ENCODE measurements at regions not wholly inside any gene's neighbourhood (a gene's known extent, or its start where the extent isn't known, plus 50 kb on each side); places are given as distances from the start of the nearest gene placed in this dataset.

- no peak overlapping the region for H3K27ac ChIP-seq (ENCODE audit: low read depth, low read length)
- no peaks in the 10 kb centered on the region for H3K27me3 ChIP-seq (ENCODE audit: control insufficient read depth in 1 of 2, insufficient read depth in 2 of 2, low read length in 2 of 2)
- H3K9me3 ChIP-seq (ENCODE audit: low read length), result no peaks in the 10 kb centered on the region
- no peak overlapping the region for H3K9ac ChIP-seq (ENCODE audit: low read length)
- no peaks in the 10 kb centered on the region for H3K4me1 ChIP-seq (ENCODE audit: insufficient read depth, low read length)
- no peak overlapping the region for H3K4me3 ChIP-seq (ENCODE audit: low read depth in 1 of 2, low read length in 2 of 2)
- no peaks in the 10 kb centered on the region for H3K36me3 ChIP-seq (ENCODE audit: insufficient read depth, low read length)
Observed at GRCh38 chr4:10278071-10278470, 161.5 kb upstream of the WDR1 start.

GRCh38 chr4:10276152-10276551 is 159.6 kb upstream of the WDR1 start:
- H3K27me3 ChIP-seq (ENCODE audit: control insufficient read depth in 1 of 2, insufficient read depth in 2 of 2, low read length in 2 of 2), result no peaks in the 10 kb centered on the region
- no peaks in the 10 kb centered on the region for H3K36me3 ChIP-seq (ENCODE audit: insufficient read depth, low read length)
- no peak overlapping the region for H3K27ac ChIP-seq (ENCODE audit: low read depth, low read length)
- no peaks in the 10 kb centered on the region for H3K4me1 ChIP-seq (ENCODE audit: insufficient read depth, low read length)
- no peak overlapping the region for H3K9ac ChIP-seq (ENCODE audit: low read length)
- no peak overlapping the region for H3K4me3 ChIP-seq (ENCODE audit: low read depth in 1 of 2, low read length in 2 of 2)
- no peaks in the 10 kb centered on the region for H3K9me3 ChIP-seq (ENCODE audit: low read length)

DNA sequence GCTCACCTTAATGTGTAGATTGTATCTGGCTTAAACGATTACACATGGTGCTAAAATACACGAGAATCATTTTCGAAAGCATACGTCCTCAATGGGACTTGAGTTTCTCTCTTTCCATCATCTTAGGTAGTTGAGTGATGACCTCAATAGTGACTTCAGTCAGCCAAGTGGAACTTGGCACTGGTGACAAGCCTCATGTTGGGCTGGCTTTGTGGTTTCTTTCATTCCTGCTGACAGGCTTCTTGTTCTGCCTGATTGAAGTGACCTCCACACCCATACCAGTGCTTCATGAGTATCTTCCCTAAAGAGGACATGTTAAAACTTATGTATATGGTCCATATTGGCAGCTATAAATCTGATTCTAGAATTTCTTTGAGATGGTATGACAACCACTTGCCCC is 159.1 kb upstream of the WDR1 start:
- no peaks in the 10 kb centered on the region for H3K27me3 ChIP-seq (ENCODE audit: control insufficient read depth in 1 of 2, insufficient read depth in 2 of 2, low read length in 2 of 2)
- H3K36me3 ChIP-seq (ENCODE audit: insufficient read depth, low read length), result no peaks in the 10 kb centered on the region
- H3K27ac ChIP-seq (ENCODE audit: low read depth, low read length), result no peak overlapping the region
- no peaks in the 10 kb centered on the region for H3K9me3 ChIP-seq (ENCODE audit: low read length)
- no peaks in the 10 kb centered on the region for H3K4me1 ChIP-seq (ENCODE audit: insufficient read depth, low read length)
- H3K4me3 ChIP-seq (ENCODE audit: low read depth in 1 of 2, low read length in 2 of 2), result no peak overlapping the region
- no peak overlapping the region for H3K9ac ChIP-seq (ENCODE audit: low read length)

- no peak overlapping the region for H3K4me3 ChIP-seq (ENCODE audit: low read depth in 1 of 2, low read length in 2 of 2)
- H3K27me3 ChIP-seq (ENCODE audit: control insufficient read depth in 1 of 2, insufficient read depth in 2 of 2, low read length in 2 of 2), result no peaks in the 10 kb centered on the region
- H3K4me1 ChIP-seq (ENCODE audit: insufficient read depth, low read length), result no peaks in the 10 kb centered on the region
- H3K27ac ChIP-seq (ENCODE audit: low read depth, low read length), result no peak overlapping the region
- no peaks in the 10 kb centered on the region for H3K9me3 ChIP-seq (ENCODE audit: low read length)
- H3K36me3 ChIP-seq (ENCODE audit: insufficient read depth, low read length), result no peaks in the 10 kb centered on the region
- no peak overlapping the region for H3K9ac ChIP-seq (ENCODE audit: low read length)
Observed at GRCh38 chr4:10273030-10273429, 156.4 kb upstream of the WDR1 start.

DNA sequence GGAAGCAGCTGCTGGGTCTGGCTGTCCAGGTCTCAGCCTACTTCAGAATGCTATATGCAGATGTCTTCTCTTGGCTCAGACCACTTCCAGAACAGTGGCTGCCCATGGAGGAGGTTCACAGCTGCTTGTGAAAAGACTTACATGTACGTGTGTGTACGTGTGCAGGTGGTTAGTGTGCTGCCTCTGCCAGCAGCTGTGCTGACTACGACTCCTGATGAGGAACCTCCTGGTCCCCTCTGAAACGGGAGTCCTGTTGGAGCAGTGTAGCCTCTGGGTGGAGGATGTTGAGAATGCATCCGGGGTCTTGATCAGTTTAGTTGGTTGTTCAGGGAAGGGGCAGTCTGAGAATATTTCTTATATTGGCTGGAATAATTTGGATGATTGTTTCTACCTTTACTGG is 155.9 kb upstream of the WDR1 start:
- Histone ChIP-seq H3K9me3 (ENCODE audit: low read length) (no peaks in the 10 kb centered on the region), H3K4me1 (ENCODE audit: insufficient read depth, low read length) (no peaks in the 10 kb centered on the region), H3K9ac (ENCODE audit: low read length) (no peak overlapping the region), H3K4me3 (ENCODE audit: low read depth in 1 of 2, low read length in 2 of 2) (no peak overlapping the region), H3K36me3 (ENCODE audit: insufficient read depth, low read length) (no peaks in the 10 kb centered on the region), H3K27ac (ENCODE audit: low read depth, low read length) (no peak overlapping the region), H3K27me3 (ENCODE audit: control insufficient read depth in 1 of 2, insufficient read depth in 2 of 2, low read length in 2 of 2) (no peaks in the 10 kb centered on the region)

DNA sequence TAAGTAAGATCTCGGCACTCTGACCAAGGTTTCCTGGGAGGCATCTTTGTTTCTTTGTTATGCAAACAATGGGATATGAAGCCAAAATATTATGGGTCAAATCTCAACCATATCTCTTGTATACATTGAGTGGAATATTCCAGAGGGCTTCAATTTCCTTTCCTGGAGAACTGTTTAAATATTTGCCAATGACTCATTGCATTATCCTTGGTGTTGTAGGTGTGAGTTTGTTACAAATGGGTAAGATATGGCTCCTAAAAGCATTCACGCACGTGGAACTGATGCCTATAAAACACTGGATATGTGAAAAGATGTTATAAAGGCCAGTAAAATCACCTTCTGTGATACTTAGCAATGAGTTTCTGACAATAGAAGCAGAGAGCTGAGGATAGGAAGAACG is 150.5 kb upstream of the WDR1 start:
- Histone ChIP-seq H3K4me3 (ENCODE audit: low read depth in 1 of 2, low read length in 2 of 2) (no peak overlapping the region), H3K36me3 (ENCODE audit: insufficient read depth, low read length) (no peaks in the 10 kb centered on the region), H3K9ac (ENCODE audit: low read length) (no peak overlapping the region), H3K4me1 (ENCODE audit: insufficient read depth, low read length) (no peaks in the 10 kb centered on the region), H3K9me3 (ENCODE audit: low read length) (no peaks in the 10 kb centered on the region), H3K27me3 (ENCODE audit: control insufficient read depth in 1 of 2, insufficient read depth in 2 of 2, low read length in 2 of 2) (no peaks in the 10 kb centered on the region), H3K27ac (ENCODE audit: low read depth, low read length) (no peak overlapping the region)

DNA sequence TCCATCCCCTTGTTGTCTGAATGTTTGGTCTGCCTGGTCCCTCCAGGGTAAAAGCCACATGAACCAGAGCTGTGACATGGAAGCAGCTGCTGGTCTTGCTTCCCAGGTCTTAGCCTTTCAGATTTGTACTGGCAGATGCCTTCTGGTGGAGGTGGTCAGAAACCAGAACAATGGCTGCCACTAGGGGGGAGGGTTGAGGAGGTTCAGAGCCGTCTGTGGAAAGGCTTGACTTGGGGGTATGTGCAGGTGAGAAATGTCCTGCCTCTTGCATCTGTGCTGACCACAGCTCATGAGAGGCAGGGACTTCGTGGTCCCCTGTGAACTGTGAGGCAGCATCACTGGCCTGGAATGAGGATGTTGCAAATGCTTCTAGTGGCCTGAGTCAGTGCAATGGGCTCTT is 144.2 kb upstream of the WDR1 start:
- Histone ChIP-seq H3K27ac (ENCODE audit: low read depth, low read length) (no peak overlapping the region), H3K36me3 (ENCODE audit: insufficient read depth, low read length) (no peaks in the 10 kb centered on the region), H3K9ac (ENCODE audit: low read length) (no peak overlapping the region), H3K4me1 (ENCODE audit: insufficient read depth, low read length) (no peaks in the 10 kb centered on the region), H3K4me3 (ENCODE audit: low read depth in 1 of 2, low read length in 2 of 2) (no peak overlapping the region), H3K9me3 (ENCODE audit: low read length) (no peaks in the 10 kb centered on the region), H3K27me3 (ENCODE audit: control insufficient read depth in 1 of 2, insufficient read depth in 2 of 2, low read length in 2 of 2) (no peaks in the 10 kb centered on the region)

GRCh38 chr4:10259976-10260375 is 143.4 kb upstream of the WDR1 start:
- Histone ChIP-seq H3K27ac (ENCODE audit: low read depth, low read length) (no peak overlapping the region), H3K4me1 (ENCODE audit: insufficient read depth, low read length) (no peaks in the 10 kb centered on the region), H3K9ac (ENCODE audit: low read length) (no peak overlapping the region), H3K27me3 (ENCODE audit: control insufficient read depth in 1 of 2, insufficient read depth in 2 of 2, low read length in 2 of 2) (no peaks in the 10 kb centered on the region), H3K4me3 (ENCODE audit: low read depth in 1 of 2, low read length in 2 of 2) (no peak overlapping the region), H3K9me3 (ENCODE audit: low read length) (no peaks in the 10 kb centered on the region), H3K36me3 (ENCODE audit: insufficient read depth, low read length) (no peaks in the 10 kb centered on the region)

DNA sequence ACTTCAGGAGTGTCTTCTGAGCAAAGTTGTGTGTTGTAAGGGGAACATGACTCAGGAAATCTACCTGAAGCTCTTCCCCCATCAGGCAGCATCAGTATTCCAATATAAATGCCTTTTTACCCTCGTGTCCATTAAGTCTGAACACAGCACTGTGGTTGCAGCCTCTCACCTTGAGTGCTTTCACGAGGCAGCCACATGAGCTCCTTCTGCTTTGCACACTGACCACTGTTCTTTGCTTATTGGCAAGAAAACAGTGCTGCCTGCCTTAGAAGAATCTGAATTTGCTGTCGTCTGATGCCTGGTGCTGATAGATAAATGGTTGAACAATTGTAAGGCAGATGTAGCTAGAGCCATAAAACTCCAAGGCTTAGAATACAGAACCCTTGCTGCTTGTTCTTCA is 139.6 kb upstream of the WDR1 start:
- Histone ChIP-seq H3K36me3 (ENCODE audit: insufficient read depth, low read length) (no peaks in the 10 kb centered on the region), H3K27me3 (ENCODE audit: control insufficient read depth in 1 of 2, insufficient read depth in 2 of 2, low read length in 2 of 2) (no peaks in the 10 kb centered on the region), H3K4me3 (ENCODE audit: low read depth in 1 of 2, low read length in 2 of 2) (no peak overlapping the region), H3K9ac (ENCODE audit: low read length) (no peak overlapping the region), H3K9me3 (ENCODE audit: low read length) (no peaks in the 10 kb centered on the region), H3K4me1 (ENCODE audit: insufficient read depth, low read length) (no peaks in the 10 kb centered on the region), H3K27ac (ENCODE audit: low read depth, low read length) (no peak overlapping the region)

GRCh38 chr4:10253765-10254164 is 137.2 kb upstream of the WDR1 start:
- no peak overlapping the region for H3K9ac ChIP-seq (ENCODE audit: low read length)
- no peaks in the 10 kb centered on the region for H3K9me3 ChIP-seq (ENCODE audit: low read length)
- H3K27ac ChIP-seq (ENCODE audit: low read depth, low read length), result no peak overlapping the region

DNA sequence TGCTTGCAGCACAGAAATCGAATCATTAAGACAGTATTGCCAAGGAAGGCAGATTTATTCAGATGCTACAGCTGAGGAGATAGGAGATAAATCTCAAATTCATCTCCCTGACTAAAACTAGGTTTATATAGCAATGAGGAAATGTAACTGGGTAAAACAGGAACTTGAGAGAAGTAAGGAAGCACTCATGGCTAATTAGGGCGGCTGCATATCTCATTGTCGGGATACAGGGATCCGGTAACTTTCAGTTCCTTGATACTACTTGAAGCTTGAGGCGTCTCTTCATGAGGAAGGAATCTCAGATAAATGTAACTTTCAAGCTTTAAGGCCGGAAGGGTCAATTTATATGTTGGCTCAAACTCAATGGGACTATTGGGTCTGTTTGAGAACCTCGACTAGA is 129.2 kb upstream of the WDR1 start:
- Histone ChIP-seq H3K4me1 (ENCODE audit: insufficient read depth, low read length) (no peaks in the 10 kb centered on the region), H3K27ac (ENCODE audit: low read depth, low read length) (no peak overlapping the region), H3K9ac (ENCODE audit: low read length) (no peak overlapping the region), H3K27me3 (ENCODE audit: control insufficient read depth in 1 of 2, insufficient read depth in 2 of 2, low read length in 2 of 2) (no peaks in the 10 kb centered on the region), H3K36me3 (ENCODE audit: insufficient read depth, low read length) (no peaks in the 10 kb centered on the region), H3K4me3 (ENCODE audit: low read depth in 1 of 2, low read length in 2 of 2) (no peak overlapping the region), H3K9me3 (ENCODE audit: low read length) (no peaks in the 10 kb centered on the region)

More at GRCh38 chr4:10253765-10254164, 137.2 kb upstream of the WDR1 start:
- Histone ChIP-seq H3K4me1 (ENCODE audit: insufficient read depth, low read length) (no peaks in the 10 kb centered on the region), H3K27me3 (ENCODE audit: control insufficient read depth in 1 of 2, insufficient read depth in 2 of 2, low read length in 2 of 2) (no peaks in the 10 kb centered on the region), H3K36me3 (ENCODE audit: insufficient read depth, low read length) (no peaks in the 10 kb centered on the region), H3K4me3 (ENCODE audit: low read depth in 1 of 2, low read length in 2 of 2) (no peak overlapping the region)

DNA sequence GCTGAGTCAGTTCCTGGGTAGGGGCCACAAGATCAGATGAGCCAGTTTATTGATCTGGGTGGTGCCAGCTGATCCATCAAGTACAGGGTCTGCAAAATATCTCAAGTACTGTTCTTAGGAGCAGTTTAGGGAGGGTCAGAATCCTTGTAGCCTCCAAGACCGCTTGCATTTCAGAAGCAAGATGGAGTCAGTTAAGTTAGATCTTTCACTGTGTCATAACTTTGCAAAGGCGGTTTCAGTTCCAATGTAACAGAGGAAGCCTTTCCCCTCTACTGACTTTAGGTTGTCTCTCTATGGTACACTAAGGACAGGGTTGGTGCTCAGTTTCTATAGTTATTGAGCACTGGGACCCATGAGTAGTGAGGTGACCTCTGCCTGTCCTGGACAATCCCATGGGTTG is 127.3 kb upstream of the WDR1 start:
- H3K9me3 ChIP-seq (ENCODE audit: low read length), result no peaks in the 10 kb centered on the region
- no peak overlapping the region for H3K4me3 ChIP-seq (ENCODE audit: low read depth in 1 of 2, low read length in 2 of 2)
- H3K9ac ChIP-seq (ENCODE audit: low read length), result no peak overlapping the region

More for the DNA sequence above, 127.3 kb upstream of the WDR1 start:
- H3K36me3 ChIP-seq (ENCODE audit: insufficient read depth, low read length), result no peaks in the 10 kb centered on the region
- H3K27me3 ChIP-seq (ENCODE audit: control insufficient read depth in 1 of 2, insufficient read depth in 2 of 2, low read length in 2 of 2), result no peaks in the 10 kb centered on the region
- H3K27ac ChIP-seq (ENCODE audit: low read depth, low read length), result no peak overlapping the region
- no peaks in the 10 kb centered on the region for H3K4me1 ChIP-seq (ENCODE audit: insufficient read depth, low read length)
